ENCODE measurements at regions not wholly inside any gene's neighbourhood (a gene's known extent, or its start where the extent isn't known, plus 50 kb on each side); places are given as distances from the start of the nearest gene placed in this dataset.

DNA sequence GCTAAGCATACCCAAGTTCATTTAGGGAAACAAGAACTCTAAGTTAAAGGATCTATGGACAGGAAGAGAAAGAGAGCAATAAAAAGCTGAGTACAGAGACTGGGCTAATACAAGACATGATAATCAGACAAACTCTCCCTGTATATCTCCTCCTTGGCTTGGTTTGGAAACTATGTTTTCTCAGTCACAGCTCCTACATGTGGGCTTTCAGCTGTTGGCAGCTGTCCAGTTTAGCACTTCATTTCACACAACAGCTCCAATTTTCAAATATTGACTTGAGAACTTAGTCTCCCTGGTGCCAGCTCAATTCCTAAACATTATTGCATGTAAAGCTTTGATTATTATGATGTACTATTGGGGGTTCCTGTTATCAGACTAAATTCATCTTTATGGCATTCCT, 222.8 kb upstream of the OBI1 start:
- Histone ChIP-seq H3K4me1 (ENCODE audit: insufficient read depth, low read length) (no peaks in the 10 kb centered on the region), H3K36me3 (replicated peaks in 1 of 2; ENCODE audit: control insufficient read depth in 1 of 2, insufficient read depth in 2 of 2, low read length in 2 of 2) (no peaks in the 10 kb centered on the region), H2AFZ (ENCODE audit: low read length) (no peak overlapping the region), H3K27me3 (ENCODE audit: control insufficient read depth in 1 of 2, insufficient read depth in 2 of 2, low read length in 2 of 2) (no peaks in the 10 kb centered on the region), H3K9me3 (ENCODE audit: low read length) (no peaks in the 10 kb centered on the region), H3K27ac (ENCODE audit: extremely low read length, insufficient read depth, low read length) (no peak overlapping the region), H3K4me3 (replicated peaks in 1 of 3; ENCODE audit: insufficient read depth in 1 of 3, low read depth in 2 of 3, low read length in 3 of 3) (no peak overlapping the region), H3K79me2 (ENCODE audit: insufficient read depth, low read length) (no peaks in the 10 kb centered on the region), H4K20me1 (ENCODE audit: insufficient read depth, low read length) (no peaks in the 10 kb centered on the region), H3K9ac (ENCODE audit: insufficient read depth, low read depth, low read length) (no peak overlapping the region), H3K4me2 (ENCODE audit: low read depth, low read length) (no peak overlapping the region)
- ChIA-PET CTCF (ENCODE audit: low intra/inter-chr PET ratio, low total read pairs) (no interaction called here), POLR2A (no interaction called here)
- TF ChIP-seq ZNF7 (CRISPR knock-in tag; IDR thresholded peaks at IDR 0.05): no peak
- TF ChIP-seq, protein P1, sequence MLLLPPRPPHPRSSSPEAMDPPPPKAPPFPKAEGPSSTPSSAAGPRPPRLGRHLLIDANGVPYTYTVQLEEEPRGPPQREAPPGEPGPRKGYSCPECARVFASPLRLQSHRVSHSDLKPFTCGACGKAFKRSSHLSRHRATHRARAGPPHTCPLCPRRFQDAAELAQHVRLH (CRISPR knock-in tag; IDR thresholded peaks at IDR 0.05; ENCODE audit: borderline replicate concordance, low read depth): no peak
- TF ChIP-seq MXD4 (CRISPR knock-in tag; IDR thresholded peaks at IDR 0.05): no peak
- TF ChIP-seq, protein P2, sequence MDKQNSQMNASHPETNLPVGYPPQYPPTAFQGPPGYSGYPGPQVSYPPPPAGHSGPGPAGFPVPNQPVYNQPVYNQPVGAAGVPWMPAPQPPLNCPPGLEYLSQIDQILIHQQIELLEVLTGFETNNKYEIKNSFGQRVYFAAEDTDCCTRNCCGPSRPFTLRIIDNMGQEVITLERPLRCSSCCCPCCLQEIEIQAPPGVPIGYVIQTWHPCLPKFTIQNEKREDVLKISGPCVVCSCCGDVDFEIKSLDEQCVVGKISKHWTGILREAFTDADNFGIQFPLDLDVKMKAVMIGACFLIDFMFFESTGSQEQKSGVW (CRISPR knock-in tag; IDR thresholded peaks at IDR 0.05; ENCODE audit: borderline replicate concordance): no peak
- TF ChIP-seq NPAS2 (CRISPR knock-in tag; IDR thresholded peaks at IDR 0.05; ENCODE audit: borderline replicate concordance): no peak
- no peak for TF ChIP-seq RBM22 (optimal IDR thresholded peaks at IDR 0.05; ENCODE audit: low read length)
- TF ChIP-seq, protein P3, sequence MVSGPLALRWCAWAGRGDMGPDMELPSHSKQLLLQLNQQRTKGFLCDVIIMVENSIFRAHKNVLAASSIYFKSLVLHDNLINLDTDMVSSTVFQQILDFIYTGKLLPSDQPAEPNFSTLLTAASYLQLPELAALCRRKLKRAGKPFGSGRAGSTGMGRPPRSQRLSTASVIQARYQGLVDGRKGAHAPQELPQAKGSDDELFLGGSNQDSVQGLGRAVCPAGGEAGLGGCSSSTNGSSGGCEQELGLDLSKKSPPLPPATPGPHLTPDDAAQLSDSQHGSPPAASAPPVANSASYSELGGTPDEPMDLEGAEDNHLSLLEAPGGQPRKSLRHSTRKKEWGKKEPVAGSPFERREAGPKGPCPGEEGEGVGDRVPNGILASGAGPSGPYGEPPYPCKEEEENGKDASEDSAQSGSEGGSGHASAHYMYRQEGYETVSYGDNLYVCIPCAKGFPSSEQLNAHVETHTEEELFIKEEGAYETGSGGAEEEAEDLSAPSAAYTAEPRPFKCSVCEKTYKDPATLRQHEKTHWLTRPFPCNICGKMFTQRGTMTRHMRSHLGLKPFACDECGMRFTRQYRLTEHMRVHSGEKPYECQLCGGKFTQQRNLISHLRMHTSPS (CRISPR knock-in tag; IDR thresholded peaks at IDR 0.05; ENCODE audit: low read depth): no peak
- FAIRE-seq (no peak), DNase-seq (ENCODE audit: low spot score) (no peak), ATAC-seq (no peak)
- BruUV-seq (replicated peaks): no TSS peak
- intact Hi-C loops (cut with micrococcal nuclease; ENCODE audit: unreplicated experiment) (no loop called here), in situ Hi-C loops (cut with HindIII; ENCODE audit: extremely low pct_ligation_motif_present, low pct_unique_long_range_greater_than_20kb) (no loop called here)
